NOMO-1 treated with DMSO at 0.1 percent for 48 hours (cell line): ENCODE measurements at regions not wholly inside any gene's neighbourhood (a gene's known extent, or its start where the extent isn't known, plus 50 kb on each side); places are given as distances from the start of the nearest gene placed in this dataset.

ENCODE experiments used
- DNase-seq: peaks from one replicate; lab custom pipeline; 2025; ENCODE audit not compliant: unreplicated experiment; lab: John Stamatoyannopoulos, UW

DNA sequence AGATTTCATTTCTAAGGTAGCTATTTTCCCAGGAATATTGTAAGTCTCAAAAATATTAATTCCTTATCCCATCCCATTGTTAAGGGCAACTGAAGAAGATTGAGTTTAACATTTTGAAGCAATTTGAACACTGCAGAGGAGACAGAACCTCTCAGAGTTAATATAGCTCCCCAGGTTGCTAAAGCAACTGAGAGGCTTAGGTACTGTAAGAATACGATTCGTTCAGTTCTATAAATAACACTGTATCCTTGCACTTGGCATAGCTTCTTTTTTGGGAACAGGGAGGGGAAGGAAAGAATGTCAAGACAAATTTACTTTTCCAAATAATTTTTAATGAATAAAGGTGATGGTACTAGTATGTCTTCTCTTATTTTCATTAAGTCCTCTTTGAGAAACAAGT lies 658.4 kb upstream of the CELF2 start:
- no peak for DNase-seq

DNA sequence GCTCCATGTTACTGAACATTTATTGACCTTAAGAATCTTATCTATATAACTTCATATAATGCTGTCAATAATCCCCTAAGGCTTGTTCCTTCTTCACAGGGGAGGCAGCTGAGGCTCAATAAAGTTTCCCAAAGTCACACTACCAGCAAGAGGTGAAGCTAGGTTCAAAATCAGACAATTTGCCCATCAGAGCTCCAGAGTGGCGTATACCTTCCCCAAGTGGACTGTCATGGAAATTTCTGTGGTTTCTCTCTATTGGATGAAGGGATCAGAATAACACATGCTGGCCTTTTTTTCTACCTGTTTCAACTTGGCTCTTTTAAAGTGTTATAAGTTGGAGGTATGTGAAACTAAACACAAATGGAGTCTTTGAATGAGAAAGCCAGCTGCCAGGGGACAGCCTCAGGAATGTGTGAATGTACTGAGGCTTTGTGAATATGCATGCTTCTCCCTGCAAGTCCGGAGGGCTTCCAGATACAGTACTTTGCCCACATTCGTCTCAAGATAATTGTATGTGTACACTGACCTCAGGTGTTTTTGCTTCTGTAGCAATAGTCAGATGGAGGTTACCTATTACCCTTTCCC lies 656.3 kb upstream of the CELF2 start:
- no peak for DNase-seq

DNA sequence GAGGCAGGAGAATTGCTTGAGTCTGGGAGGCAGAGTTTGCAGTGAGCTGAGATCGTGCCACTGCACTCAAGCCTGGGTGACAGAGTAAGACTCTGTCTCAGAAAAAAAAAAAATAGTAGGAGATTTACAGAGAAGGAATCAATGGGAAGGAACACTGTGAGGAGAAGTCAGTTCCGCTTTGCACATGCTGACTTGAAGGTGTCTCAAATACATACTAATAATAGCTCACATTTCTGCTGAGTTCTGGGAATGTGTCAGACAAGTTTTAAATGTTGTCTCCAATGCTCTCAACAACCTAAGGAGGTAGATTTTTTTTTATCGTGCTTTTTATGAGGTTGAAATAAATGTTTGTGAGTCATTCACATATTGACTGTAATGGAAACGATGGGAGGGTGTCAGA lies 654.9 kb upstream of the CELF2 start:
- DNase-seq: no peak

DNA sequence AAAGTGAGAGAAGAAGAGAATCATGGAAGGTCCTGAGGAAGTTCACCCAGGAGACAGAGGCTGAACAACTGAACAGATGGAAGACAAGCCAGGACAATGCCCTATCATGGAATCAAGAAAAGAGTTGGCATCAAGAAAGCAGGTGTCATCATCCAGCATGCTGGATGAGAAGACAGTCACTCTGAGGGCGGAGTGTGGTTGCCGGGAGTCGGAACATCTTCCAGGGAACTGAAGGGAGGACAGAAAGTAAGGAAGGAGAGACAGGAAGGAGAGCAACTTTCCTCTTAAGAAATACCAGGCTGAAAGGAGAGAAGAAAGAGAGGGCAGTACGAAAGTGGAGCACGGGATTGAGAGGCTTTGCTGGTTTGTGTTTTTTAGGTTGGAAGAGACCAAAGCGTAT lies 654.5 kb upstream of the CELF2 start:
- DNase-seq: no peak

DNA sequence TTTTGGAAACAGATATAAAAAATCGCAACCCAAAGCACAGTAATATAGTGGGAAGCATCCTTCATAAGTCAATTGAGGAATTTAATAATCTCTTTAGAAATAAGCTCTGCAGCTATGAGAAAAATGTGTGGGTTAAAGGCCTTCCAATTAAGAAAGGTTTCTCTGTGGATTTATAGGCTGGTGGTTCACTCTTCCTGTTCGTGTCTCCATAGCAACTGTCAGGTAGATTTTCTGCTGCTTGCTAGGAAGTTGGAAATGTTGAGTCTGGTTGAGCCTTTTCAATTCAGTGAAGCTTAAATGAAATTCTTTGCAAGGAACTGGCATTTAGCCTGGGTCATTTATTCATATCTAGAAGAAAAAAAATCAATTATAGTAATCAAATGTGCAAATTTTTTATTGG lies 652.8 kb upstream of the CELF2 start:
- DNase-seq: no peak

DNA sequence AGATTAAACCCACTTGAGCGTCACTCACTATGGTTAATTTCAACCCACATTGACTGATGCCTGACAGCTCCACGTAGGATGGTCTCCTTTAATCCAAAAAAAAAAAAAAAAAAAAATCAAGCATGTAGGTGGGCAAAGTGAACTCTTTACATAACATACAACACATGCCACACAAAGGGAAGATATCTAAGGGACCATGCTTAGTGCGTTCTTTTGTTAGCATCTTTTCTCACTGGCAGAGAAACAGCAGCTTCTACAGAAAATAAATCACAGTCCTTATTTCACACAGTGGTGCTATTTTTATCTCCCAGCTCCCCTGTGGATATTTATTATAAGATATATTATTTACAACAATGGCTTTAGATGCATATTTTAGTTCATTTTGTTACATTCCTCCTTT lies 652.0 kb upstream of the CELF2 start:
- DNase-seq: no peak

DNA sequence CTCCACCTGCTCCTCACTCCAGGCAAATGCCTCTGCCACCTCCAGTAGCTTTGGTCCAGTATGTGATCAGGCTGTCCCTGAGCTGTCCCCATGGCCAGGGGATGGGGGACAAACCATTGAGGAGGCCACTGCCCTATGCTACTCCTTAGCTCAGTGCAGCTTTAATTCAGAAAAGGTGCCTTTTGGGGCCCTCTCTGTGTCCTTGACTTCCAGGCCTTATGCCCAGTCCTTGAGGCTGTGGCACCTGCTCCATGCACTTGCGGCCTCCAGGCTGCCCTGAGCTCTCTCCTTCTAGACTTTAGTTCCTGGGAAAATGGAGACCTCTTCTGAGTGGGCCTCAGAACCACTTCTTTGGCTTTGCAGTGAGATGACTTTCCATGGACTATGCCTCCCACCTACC lies 650.8 kb upstream of the CELF2 start:
- DNase-seq: no peak

DNA sequence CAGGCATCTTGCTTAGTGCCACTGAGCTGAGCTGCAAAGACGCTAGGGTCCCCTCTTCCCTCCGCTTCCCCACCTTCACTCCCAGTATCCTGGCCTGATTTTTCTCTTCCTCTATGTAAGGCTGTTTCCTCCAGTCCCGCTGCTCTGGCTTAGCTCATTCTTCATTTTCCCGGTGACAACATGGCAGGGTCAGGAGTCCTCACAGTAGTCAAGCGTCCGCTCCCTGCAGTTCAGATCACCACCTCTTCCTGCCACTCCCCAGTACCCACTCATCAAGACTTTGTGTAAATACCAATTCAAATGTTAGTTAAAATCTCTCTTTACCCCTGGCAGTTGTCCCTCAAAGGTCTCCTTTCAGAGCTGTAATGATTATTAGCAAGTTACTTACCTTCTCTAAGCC lies 650.4 kb upstream of the CELF2 start:
- no peak for DNase-seq

DNA sequence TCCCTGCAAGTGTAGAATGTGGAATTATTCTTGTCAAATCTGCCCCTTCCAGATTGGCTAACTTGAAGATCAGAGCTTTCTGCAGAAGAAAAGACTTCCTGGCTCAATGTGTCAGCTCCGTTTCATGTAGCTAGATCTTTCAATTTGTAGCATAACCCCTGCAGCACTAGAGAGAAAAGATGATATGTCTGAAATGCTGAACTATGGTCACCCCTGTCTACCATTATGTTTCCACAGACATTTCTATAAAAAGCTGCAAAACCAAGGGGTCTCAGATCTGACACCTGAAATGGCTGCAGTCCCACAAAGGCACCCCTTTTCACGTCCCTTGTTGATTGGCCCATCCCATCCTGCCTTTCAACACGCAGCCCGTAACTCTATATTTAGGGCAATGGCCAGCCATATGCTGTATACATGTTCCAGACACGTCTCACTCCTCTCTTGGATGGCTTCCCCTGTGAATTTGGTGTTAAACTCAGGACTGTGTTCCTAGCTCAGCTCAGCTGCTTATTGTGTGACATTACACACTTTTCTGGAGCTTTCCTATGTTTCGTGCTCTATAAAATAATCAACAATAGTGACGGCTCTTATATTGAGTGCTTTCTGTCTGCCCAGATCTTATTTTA lies 648.6 kb upstream of the CELF2 start:
- DNase-seq: no peak

DNA sequence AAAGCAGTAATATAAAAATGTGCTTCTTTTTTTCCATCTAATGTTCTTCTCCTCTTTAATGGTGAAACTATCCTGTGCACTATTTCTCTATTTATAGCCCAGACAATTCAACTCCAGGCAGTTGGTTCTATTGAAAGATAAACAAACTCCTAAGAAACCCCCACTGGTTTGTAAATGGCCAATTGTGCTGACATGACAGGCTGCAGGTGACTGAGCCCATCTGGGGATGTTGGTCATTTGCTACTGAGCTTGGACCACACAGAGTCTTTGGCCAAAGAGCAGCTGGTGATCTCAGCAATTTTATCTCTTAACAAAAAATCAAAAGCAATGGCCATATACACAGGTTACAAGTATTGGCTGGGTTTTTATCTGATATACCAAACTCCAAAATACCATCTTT lies 631.8 kb upstream of the CELF2 start:
- no peak for DNase-seq

DNA sequence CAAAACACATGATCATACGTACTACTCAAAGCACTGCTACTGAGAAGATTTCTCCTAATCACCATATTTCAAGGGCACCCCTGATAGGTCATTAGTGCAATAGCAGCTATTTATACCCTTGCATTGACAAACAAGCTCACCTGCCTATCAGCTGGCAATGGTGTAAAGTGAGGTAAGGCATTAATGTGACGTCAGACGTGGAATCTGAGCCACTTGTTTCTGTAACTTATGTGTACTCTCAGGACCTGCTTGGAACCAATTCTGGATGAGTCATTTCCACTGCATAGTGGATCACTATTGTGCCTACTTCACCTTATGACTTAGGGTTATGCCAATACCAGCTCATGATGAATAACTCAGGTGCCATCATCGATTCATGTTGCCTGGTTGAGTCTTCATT lies 628.5 kb upstream of the CELF2 start:
- DNase-seq: no peak

DNA sequence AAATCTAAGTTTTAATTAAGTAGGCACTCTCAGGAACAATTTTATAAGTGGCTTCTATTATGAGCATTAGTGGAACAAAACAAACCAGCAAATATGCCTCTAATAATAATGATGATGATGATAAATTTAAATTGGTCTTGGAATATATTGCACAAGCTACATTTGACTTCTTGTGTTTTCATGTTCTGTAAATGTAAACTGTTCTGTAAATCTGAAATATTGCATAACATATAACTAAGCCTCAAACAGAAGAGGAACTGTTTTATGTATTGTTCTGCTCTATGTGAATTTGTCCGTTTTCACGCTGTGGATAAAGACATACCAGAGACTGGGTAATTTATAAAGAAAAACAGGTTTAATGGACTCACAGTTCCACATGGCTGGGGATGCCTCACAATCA lies 625.2 kb upstream of the CELF2 start:
- DNase-seq: peak; percentile 79

DNA sequence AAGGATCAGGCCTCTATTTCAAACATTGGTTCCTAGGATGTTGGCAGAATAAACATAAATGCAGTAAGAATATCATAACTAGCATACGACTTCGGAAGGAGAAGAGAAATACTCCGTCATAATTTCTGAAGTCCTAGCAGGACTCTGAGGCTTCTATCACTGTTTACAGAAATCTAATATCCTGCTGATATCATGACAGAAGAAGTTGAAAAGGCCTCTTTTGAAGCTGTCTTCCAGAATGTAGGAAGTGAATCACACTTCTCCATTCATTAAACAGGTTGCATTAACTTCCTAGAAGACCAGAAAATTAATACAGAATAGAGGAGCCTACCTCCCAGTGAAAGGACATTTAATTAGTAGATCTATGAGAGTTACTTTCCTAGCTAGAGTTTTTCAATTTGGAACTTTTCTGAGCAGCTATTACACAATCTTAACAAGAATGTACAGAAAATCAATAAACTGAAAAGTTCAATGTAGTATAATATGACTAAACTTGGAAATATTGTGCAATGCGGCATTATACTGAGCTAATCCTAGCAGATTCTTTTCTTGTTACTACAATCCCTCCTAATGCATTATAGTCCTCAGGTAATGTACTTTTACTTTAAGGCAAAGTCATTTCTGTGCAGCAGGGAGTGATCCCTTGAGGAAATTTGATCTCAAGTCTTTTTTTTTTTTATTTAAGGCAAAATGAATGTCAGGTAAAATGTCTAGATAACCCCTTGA lies 622.6 kb upstream of the CELF2 start:
- peak; percentile 64 for DNase-seq

DNA sequence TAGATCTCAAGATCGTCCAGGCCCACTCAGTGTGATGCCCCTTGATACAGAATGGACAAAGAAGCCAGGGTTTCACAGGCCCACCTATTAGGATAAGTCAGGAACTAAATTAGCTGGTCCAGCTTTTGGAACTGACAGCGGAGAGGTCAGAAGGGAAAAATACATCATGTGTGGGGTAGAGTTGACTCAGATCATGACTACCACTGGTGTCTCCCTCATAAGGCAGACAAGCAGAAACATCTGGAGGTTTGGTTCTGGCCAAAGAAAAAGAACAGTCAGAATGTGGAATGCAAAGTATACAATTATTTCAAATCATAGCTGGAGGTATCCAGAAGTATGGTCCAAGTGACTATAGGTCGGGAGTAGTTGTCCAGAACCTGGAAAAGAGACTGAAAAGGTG lies 621.1 kb upstream of the CELF2 start:
- DNase-seq: no peak

DNA sequence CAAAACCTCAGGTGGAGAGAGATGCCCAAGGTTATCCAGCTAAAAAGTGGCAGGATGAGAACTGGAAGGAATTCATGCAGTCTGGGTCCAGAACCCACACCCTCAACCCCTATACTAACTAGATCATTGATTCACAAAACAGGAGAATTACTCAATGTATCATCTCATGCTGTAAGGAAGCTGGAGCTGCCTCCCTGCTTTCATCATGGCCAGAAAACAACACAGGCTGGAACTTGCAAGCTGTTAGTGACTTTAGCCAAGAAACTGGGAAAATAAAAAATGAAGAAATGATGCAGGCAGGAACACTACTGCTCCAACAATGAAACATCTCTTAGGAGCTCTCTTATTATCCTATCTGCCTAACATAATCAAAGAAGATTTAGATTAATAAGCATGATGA lies 619.8 kb upstream of the CELF2 start:
- no peak for DNase-seq

DNA sequence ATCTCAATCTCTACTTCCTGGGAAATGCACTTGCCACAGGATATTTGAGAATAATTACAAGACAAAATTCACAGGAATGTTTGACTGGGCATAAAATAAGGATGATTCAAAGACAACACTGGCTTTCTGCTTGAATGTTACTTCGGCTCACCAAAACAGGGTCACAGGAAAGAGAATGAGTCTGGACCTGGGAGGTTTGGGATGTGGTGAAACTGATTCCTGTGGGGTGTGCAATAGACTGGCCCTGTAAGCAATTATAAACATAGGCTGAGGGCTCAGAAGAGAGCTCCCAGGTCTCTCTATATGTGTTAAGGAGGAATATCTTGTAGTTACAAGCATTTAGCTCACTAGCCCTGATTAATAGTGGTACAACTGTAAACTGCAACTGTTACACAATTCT lies 613.9 kb upstream of the CELF2 start:
- DNase-seq: no peak

DNA sequence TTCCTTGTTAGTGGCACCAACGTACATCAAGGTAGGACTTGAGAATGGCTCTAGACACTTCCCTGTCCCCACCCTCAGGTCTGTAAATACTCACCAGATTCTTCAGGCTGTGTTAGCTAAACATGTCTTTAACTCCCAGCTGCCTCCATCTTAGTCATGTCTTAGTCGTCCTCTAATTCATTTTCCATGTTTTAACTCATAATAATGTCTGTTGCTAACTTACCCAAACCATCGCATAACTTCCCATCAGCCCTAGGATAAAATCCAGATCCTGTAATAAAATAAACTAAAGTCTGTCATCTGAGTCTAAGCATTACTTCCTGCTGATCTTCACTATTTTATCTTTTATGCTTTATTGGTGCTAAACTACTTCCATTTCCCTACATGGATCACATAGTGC lies 600.0 kb upstream of the CELF2 start:
- DNase-seq: no peak

DNA sequence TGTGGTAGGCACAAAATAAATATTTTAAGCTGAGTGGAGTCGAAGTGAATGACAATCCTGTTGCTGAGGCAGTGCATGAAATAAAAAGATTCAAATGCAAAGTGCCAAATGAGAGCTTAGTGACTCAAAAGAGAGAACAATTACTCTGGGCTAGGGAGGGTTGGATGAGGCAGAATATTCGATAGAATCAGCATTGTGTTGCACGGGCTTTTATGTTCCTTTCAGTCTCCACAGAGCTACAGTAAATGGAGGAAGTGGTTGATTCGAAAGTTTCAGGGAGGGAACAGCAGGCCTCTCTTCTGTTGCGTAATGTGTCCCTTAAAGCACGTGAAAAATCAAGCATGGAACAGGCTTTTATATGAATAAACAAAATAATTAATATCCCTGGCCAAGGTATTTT lies 599.3 kb upstream of the CELF2 start:
- peak; percentile 93 for DNase-seq

DNA sequence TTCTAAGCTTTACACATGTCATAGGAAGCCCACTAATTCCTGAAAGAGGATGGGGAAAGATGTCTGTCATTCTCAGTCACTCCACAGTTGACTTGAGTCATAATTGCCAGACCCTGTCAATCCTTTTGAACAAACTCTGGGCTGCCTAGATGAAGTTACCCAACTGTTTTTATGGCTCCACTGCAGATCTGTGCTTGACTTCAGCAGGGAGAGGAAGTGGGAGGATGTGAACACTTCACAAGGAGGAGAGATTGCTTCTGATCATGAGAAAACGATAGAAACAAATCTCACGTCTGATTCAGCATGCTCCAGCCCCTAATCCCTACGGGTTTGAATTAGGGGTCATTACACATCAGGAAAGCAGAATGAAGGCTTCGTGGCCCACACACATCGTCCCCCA lies 596.6 kb upstream of the CELF2 start:
- DNase-seq: peak; percentile 90

DNA sequence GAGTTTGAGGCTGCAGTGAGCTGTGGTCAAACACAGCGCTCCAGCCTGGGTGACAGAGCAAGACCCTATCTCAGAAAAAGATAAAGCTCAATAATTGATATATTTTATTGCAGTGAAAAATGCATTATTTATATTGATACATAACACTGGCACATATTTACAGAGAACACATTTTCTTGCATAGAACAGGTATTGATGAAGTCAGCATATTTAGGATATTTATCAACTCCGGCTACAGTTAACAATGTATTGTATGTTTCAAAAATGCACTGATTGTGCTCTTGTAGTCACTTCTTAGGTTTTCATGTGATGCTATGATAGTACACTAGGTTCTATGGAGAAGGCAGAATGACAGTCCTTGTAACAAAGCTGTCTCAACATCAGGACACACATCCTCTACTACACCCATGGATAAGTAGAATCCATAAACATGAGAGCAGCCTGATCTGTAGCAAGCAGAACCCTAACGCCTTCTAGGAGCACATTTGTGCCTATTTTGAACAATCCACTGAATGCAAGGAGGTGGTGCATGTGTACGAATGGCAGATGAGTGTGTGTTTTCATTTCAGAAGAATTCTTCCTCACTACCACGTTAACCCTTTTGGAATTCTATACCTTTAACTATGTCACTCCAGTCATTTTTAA lies 586.1 kb upstream of the CELF2 start:
- no peak for DNase-seq

DNA sequence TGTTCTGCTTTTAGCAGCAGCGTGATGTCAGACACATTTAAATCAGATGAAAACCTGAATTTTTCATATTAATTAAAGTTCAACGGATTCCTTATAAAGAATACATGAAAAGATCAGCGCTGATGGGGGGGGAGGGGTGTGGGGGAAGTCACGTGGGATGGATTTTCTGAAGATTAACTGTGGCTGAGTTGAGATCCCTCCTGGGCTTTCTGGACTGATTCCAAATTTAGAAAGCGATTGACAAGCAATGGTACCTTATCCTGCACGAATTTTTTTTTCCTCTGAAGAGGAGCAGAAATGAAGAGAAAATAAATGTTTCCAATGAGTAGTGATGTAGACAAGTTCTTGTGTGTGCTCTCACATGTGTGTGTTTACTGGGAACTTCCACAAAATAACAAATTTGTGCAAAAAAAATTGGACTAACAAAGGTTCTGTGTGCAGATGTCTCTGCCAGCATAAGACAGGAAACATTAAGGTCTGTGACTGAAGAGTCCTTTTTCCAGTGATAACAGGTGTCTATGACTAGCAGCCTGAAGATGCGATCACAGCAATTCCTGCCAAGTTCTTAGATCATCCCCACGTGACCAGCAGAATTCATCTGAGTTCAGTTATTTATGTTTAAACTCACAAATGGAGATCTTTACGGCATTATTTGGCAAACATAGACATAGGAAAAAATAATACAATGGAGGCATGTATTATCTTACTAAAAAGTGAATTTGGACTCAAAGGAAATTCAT lies 585.2 kb upstream of the CELF2 start:
- DNase-seq: no peak

DNA sequence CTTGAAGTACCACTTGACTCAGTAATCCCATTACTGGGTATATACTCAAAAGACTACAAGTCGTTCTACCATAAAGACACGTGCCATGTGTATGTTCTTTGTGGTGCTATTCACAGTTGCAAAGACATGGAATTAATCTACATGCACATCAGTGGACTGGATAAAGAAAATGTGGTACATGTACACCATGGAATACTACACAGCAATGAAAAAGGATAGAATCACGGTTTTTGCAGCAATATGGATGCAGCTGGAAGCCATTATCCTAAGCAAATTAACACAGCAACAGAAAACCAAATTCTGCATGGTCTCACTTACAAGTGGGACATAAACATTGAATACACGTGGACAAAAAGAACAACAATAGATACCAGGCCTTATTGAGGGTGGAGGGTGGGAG lies 583.4 kb upstream of the CELF2 start:
- no peak for DNase-seq
